ENCODE measurements at regions not wholly inside any gene's neighbourhood (a gene's known extent, or its start where the extent isn't known, plus 50 kb on each side); places are given as distances from the start of the nearest gene placed in this dataset.
"Not testable (repeated sequence)": the region's sequence is repeated elsewhere in the genome, so short reads cannot be mapped to it uniquely, and the experiment has no call there.

DNA sequence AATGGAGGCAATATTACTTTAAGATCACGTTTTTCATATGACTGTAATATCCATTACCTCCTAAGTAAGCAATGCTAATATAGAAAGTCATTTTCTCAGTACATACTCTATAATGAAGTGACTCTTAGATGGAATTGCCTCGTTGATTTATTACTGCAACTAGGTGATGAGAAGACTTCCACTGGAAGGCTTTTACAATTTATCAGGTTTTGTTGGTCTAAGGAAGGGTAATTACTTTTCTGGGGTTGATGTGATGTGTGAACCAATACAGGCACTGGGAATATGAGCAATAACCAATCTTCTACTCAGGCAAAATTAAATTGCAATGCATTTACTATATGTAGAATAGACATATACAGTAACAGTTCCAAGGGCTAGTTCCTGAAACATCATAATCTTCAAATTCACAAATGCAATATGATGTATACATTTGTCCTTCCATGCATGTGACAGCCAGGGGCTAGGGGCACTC lies 635.0 kb downstream of the QKI start:
- TF ChIP-seq, protein P1, sequence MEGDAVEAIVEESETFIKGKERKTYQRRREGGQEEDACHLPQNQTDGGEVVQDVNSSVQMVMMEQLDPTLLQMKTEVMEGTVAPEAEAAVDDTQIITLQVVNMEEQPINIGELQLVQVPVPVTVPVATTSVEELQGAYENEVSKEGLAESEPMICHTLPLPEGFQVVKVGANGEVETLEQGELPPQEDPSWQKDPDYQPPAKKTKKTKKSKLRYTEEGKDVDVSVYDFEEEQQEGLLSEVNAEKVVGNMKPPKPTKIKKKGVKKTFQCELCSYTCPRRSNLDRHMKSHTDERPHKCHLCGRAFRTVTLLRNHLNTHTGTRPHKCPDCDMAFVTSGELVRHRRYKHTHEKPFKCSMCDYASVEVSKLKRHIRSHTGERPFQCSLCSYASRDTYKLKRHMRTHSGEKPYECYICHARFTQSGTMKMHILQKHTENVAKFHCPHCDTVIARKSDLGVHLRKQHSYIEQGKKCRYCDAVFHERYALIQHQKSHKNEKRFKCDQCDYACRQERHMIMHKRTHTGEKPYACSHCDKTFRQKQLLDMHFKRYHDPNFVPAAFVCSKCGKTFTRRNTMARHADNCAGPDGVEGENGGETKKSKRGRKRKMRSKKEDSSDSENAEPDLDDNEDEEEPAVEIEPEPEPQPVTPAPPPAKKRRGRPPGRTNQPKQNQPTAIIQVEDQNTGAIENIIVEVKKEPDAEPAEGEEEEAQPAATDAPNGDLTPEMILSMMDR (IDR thresholded peaks at IDR 0.05), result no peak
- DNase-seq (ENCODE audit: low spot score), result no peak
- Mint-ChIP-seq H3K27ac (ENCODE audit: unreplicated experiment) (no peak overlapping the region), H3K36me3 (ENCODE audit: low read depth) (no peaks in the 10 kb centered on the region), H3K9me3 (ENCODE audit: low read depth) (no peaks in the 10 kb centered on the region), H3K4me1 (ENCODE audit: low read depth) (no peaks in the 10 kb centered on the region), H3K27me3 (ENCODE audit: low read depth) (no peaks in the 10 kb centered on the region), H3K4me3 (ENCODE audit: unreplicated experiment) (no peak overlapping the region)

DNA sequence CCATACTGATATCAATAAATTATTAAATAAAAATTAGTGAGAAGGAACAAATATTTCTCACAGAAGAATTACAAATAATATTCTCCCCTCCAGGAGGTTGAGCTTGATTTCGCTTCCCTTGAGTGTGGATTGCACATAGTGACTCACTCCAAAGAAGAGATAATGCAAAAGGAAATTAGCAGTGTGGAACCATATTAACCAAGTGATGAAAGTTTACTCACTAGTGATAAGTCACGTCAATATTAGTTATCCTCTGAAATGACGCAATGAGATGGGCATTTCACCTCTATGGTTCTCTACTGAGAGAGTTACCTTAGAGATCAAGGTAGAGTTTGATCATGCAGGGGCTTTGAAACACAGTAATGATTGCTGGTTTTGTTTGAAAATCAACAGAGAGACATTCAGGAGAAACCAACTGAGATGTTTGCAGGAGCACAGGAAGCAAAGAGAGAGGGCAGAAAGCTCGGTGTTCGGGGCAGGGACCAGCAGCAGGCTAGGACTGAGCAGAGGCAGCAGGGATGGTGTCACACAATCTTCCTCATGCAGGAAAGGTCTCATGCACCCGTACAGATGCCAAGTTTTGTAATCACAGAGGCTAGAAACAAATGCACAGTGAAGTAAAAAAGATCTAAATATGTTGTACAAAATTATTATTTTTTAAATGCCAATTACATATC lies 634.5 kb downstream of the QKI start:
- H3K36me3 Mint-ChIP-seq (ENCODE audit: low read depth), result no peaks in the 10 kb centered on the region
- no peak overlapping the region for H3K4me3 Mint-ChIP-seq (ENCODE audit: unreplicated experiment)
- no peak for DNase-seq (ENCODE audit: low spot score)
- TF ChIP-seq, protein P1 (IDR thresholded peaks at IDR 0.05), result no peak
- no peak overlapping the region for H3K27ac Mint-ChIP-seq (ENCODE audit: unreplicated experiment)
- no peaks in the 10 kb centered on the region for H3K27me3 Mint-ChIP-seq (ENCODE audit: low read depth)
- H3K4me1 Mint-ChIP-seq (ENCODE audit: low read depth), result no peaks in the 10 kb centered on the region
- no peaks in the 10 kb centered on the region for H3K9me3 Mint-ChIP-seq (ENCODE audit: low read depth)

DNA sequence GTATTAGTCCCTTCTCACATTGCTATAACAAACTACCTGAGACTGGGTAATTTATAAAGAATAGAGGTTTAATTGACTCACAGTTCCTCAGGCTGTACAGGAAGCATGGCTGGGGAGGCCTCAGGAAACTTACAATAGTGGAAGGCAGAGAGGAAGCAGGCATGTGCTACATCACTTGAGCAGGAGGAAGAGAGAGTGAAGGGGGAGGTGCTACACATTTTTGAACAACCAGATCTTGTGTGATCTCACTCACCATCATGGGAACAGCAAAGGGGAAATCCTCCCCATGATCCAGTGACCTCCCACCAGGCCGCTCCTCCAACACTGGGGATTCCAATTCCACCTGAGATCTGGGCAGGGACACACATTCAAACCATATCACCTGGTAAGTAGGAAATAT lies 630.6 kb downstream of the QKI start:
- no peaks in the 10 kb centered on the region for H3K4me1 Mint-ChIP-seq (ENCODE audit: low read depth)
- peaks cover 9% of the 10 kb centered on the region for H3K9me3 Mint-ChIP-seq (ENCODE audit: low read depth)
- H3K27me3 Mint-ChIP-seq (ENCODE audit: low read depth), result no peaks in the 10 kb centered on the region
- H3K36me3 Mint-ChIP-seq (ENCODE audit: low read depth), result no peaks in the 10 kb centered on the region
- H3K27ac Mint-ChIP-seq (ENCODE audit: unreplicated experiment), result no peak overlapping the region
- no peak for DNase-seq (ENCODE audit: low spot score)
- TF ChIP-seq, protein P1 (IDR thresholded peaks at IDR 0.05), result no peak
- no peak overlapping the region for H3K4me3 Mint-ChIP-seq (ENCODE audit: unreplicated experiment)

DNA sequence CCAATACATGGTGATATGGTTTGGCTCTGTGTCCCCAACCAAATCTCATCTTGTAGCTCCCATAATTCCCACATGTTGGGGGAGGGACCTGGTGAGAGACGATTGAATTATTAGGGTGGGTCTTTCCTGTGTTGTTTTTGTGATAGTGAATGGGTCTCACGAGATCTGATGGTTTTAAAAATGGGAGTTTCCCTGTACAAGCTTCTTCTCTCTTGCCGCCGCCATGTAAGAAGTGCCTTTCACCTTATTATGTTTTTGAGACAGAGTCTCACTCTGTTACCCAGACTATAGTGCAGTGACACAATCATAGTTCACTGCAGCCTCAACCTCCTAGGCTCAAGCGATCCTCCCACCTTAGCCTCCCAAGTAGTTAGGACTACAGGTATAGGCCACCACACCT lies 629.1 kb downstream of the QKI start:
- not testable (repeated sequence) for H3K27ac Mint-ChIP-seq (ENCODE audit: unreplicated experiment); H3K27me3 Mint-ChIP-seq (ENCODE audit: low read depth); DNase-seq (ENCODE audit: low spot score); H3K9me3 Mint-ChIP-seq (ENCODE audit: low read depth); H3K36me3 Mint-ChIP-seq (ENCODE audit: low read depth); H3K4me1 Mint-ChIP-seq (ENCODE audit: low read depth); H3K4me3 Mint-ChIP-seq (ENCODE audit: unreplicated experiment)

DNA sequence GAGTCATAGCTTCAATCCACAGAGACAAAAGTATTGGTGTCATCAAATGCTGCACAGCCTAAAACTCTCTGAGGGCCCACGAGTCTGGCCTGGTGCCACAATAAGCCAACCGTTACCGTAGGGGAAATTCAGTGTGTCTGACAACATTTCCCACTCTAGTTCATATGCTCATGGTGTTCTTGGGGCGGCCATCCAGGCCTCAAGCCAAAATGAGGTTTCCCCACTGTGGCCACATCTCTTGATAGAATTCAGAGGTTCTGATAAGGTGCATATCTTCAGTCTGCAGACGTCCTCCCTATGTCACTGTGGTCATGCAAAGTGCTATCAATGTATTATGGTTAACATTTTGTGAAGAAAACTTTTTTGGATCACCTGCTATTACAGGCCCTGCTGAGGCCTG lies 627.7 kb downstream of the QKI start:
- Mint-ChIP-seq H3K27me3 (ENCODE audit: low read depth) (no peaks in the 10 kb centered on the region), H3K27ac (ENCODE audit: unreplicated experiment) (no peak overlapping the region), H3K4me1 (ENCODE audit: low read depth) (no peaks in the 10 kb centered on the region), H3K9me3 (ENCODE audit: low read depth) (peaks cover 9% of the 10 kb centered on the region), H3K4me3 (ENCODE audit: unreplicated experiment) (no peak overlapping the region), H3K36me3 (ENCODE audit: low read depth) (no peaks in the 10 kb centered on the region)
- DNase-seq (ENCODE audit: low spot score), result no peak
- TF ChIP-seq, protein P1 (IDR thresholded peaks at IDR 0.05), result no peak

DNA sequence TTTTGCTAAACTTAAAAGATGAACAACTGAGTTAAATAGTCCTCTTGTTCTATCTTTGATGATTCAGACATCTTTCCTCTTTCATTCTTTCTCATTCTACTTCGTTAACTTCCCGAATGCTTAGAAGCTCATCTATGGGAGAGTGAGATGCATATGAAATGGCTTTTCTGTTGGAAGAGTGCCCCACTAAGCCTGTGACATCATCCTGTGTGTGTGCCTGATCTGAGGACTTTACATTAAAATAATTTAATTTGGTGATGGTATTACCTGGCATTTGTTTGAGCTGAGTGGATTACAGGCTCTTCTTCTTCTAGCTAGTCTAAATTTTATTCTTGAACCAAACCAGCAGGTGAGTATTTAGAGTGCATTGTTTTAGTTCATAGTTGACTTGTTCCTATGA lies 626.5 kb downstream of the QKI start:
- Mint-ChIP-seq H3K27ac (ENCODE audit: unreplicated experiment) (no peak overlapping the region), H3K4me1 (ENCODE audit: low read depth) (no peaks in the 10 kb centered on the region), H3K27me3 (ENCODE audit: low read depth) (no peaks in the 10 kb centered on the region), H3K4me3 (ENCODE audit: unreplicated experiment) (no peak overlapping the region), H3K36me3 (ENCODE audit: low read depth) (no peaks in the 10 kb centered on the region), H3K9me3 (ENCODE audit: low read depth) (peaks cover 9% of the 10 kb centered on the region)
- TF ChIP-seq, protein P1 (IDR thresholded peaks at IDR 0.05), result no peak
- no peak for DNase-seq (ENCODE audit: low spot score)
